ENCODE measurements at regions not wholly inside any gene's neighbourhood (a gene's known extent, or its start where the extent isn't known, plus 50 kb on each side); places are given as distances from the start of the nearest gene placed in this dataset.

DNA sequence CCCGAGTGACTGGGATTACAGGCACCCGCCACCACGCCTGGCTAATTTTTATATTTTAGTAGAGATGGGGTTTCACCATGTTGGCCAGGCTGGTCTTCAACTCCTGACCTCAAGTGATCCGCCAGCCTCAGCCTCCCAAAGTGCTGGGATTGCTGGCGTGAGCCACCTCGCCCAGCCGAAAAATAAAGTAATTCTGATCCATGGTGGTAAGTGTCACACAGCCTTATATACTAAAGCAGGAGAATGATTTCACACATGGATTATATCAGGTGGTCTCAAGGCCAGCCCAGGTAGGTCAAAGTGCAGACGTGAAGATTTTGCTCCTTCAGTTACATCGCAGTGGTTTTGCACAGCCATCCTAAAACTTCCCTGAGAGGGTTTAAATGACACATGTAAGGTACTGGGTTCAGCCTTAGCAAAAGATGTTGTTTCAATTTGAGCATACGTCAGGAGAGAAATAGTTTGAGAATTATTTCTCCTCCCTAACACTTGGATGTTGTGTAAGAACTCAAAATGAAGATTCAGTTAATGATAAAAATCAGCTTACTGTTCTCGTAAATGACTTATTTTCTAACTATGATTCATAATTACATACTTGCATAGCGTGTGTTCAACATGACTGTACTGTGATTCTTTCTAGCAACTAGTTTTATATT, 93.0 kb upstream of the SLC39A10 start:
- TF ChIP-seq RAD21 (IDR thresholded peaks at IDR 0.05; ENCODE audit: low read depth), result no peak
- TF ChIP-seq NFIC (IDR thresholded peaks at IDR 0.05), result no peak
- TF ChIP-seq TEAD4 (IDR thresholded peaks at IDR 0.05), result no peak
- no peak for TF ChIP-seq MAX (IDR thresholded peaks at IDR 0.05)
- TF ChIP-seq EP300 (IDR thresholded peaks at IDR 0.05; ENCODE audit: borderline replicate concordance), result no peak
- TF ChIP-seq FOXM1 (IDR thresholded peaks at IDR 0.05; ENCODE audit: borderline replicate concordance, low read depth), result no peak
- TF ChIP-seq TCF12 (IDR thresholded peaks at IDR 0.05; ENCODE audit: low read depth), result no peak
- TF ChIP-seq YY1 (IDR thresholded peaks at IDR 0.05; ENCODE audit: low read depth), result no peak
- no peak for TF ChIP-seq CREB1 (IDR thresholded peaks at IDR 0.05; ENCODE audit: low read depth)
- TF ChIP-seq, protein P1, sequence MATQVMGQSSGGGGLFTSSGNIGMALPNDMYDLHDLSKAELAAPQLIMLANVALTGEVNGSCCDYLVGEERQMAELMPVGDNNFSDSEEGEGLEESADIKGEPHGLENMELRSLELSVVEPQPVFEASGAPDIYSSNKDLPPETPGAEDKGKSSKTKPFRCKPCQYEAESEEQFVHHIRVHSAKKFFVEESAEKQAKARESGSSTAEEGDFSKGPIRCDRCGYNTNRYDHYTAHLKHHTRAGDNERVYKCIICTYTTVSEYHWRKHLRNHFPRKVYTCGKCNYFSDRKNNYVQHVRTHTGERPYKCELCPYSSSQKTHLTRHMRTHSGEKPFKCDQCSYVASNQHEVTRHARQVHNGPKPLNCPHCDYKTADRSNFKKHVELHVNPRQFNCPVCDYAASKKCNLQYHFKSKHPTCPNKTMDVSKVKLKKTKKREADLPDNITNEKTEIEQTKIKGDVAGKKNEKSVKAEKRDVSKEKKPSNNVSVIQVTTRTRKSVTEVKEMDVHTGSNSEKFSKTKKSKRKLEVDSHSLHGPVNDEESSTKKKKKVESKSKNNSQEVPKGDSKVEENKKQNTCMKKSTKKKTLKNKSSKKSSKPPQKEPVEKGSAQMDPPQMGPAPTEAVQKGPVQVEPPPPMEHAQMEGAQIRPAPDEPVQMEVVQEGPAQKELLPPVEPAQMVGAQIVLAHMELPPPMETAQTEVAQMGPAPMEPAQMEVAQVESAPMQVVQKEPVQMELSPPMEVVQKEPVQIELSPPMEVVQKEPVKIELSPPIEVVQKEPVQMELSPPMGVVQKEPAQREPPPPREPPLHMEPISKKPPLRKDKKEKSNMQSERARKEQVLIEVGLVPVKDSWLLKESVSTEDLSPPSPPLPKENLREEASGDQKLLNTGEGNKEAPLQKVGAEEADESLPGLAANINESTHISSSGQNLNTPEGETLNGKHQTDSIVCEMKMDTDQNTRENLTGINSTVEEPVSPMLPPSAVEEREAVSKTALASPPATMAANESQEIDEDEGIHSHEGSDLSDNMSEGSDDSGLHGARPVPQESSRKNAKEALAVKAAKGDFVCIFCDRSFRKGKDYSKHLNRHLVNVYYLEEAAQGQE (IDR thresholded peaks at IDR 0.05; ENCODE audit: low read depth), result no peak
- no peak for TF ChIP-seq TAF1 (IDR thresholded peaks at IDR 0.05; ENCODE audit: low read depth)
- no peak for TF ChIP-seq CEBPB (IDR thresholded peaks at IDR 0.05)

DNA sequence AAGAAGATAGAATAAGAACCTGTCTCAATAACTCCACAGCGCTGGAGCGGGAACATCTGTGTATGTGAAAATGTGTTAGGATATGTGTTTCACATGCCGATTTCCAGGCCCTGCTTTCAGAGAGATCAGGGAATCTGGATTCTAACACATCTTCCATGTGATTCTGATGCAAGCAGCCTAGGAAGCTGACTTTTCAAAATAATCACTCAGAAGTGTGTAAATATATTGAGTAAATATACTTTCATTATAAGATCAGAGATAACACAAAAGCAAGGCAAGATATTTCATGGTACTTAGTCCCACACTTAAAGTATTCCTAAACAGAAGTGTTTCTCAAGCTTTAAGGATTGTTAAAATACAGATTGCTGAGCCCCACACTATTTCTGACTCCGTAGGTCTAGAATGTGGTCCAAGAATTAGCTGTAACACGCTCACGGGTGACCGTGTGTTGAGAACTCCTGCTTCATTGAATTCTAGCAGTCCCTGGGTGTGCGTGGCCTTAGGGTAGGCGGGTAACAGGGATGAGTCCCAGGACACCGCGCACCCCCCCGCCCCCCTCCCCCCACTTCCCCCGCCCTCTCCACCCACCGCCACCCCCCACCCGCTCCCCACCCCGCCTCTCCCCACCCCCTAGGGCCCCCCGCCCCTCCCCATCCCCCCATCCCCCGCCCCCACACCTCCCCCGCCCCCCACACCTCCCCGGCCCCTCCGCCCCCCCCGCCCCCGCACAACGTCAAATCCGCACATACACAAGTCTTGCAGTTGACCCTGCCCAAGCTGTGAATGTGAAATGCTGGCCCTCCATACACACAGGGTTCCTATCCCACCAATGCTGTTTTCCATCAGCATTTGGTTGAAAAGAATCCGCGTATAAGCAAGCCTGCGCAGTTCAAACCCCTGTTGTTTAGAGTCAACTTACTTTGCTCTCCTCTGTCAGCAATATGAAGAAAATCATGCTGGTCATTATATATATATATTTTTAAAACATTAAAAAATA, 94.2 kb upstream of the SLC39A10 start:
- no peak for TF ChIP-seq TAF1 (IDR thresholded peaks at IDR 0.05; ENCODE audit: low read depth)
- TF ChIP-seq CEBPB (IDR thresholded peaks at IDR 0.05), result no peak
- TF ChIP-seq, protein P1 (IDR thresholded peaks at IDR 0.05; ENCODE audit: low read depth), result no peak
- TF ChIP-seq EGR1 (IDR thresholded peaks at IDR 0.05), result no peak
- no peak for TF ChIP-seq ZBTB7A (IDR thresholded peaks at IDR 0.05; ENCODE audit: low read depth)
- no peak for TF ChIP-seq RAD21 (IDR thresholded peaks at IDR 0.05; ENCODE audit: low read depth)
- TF ChIP-seq TEAD4 (IDR thresholded peaks at IDR 0.05), result no peak
- TF ChIP-seq CREB1 (IDR thresholded peaks at IDR 0.05; ENCODE audit: low read depth), result no peak
- no peak for TF ChIP-seq FOXM1 (IDR thresholded peaks at IDR 0.05; ENCODE audit: borderline replicate concordance, low read depth)
- TF ChIP-seq, protein P2, sequence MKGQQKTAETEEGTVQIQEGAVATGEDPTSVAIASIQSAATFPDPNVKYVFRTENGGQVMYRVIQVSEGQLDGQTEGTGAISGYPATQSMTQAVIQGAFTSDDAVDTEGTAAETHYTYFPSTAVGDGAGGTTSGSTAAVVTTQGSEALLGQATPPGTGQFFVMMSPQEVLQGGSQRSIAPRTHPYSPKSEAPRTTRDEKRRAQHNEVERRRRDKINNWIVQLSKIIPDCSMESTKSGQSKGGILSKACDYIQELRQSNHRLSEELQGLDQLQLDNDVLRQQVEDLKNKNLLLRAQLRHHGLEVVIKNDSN (IDR thresholded peaks at IDR 0.05), result no peak
- no peak for TF ChIP-seq YY1 (IDR thresholded peaks at IDR 0.05; ENCODE audit: low read depth)
- TF ChIP-seq EP300 (IDR thresholded peaks at IDR 0.05; ENCODE audit: borderline replicate concordance), result no peak
- TF ChIP-seq TCF12 (IDR thresholded peaks at IDR 0.05; ENCODE audit: low read depth), result no peak
- no peak for TF ChIP-seq MAX (IDR thresholded peaks at IDR 0.05)
- no peak for TF ChIP-seq NFIC (IDR thresholded peaks at IDR 0.05)

- TF ChIP-seq YY1 (IDR thresholded peaks at IDR 0.05; ENCODE audit: low read depth), result no peak
- TF ChIP-seq CREB1 (IDR thresholded peaks at IDR 0.05; ENCODE audit: low read depth), result no peak
- no peak for TF ChIP-seq EGR1 (IDR thresholded peaks at IDR 0.05)
These were observed 95.7 kb upstream of the SLC39A10 start for GRCh38 chr2:195561116-195561921.

DNA sequence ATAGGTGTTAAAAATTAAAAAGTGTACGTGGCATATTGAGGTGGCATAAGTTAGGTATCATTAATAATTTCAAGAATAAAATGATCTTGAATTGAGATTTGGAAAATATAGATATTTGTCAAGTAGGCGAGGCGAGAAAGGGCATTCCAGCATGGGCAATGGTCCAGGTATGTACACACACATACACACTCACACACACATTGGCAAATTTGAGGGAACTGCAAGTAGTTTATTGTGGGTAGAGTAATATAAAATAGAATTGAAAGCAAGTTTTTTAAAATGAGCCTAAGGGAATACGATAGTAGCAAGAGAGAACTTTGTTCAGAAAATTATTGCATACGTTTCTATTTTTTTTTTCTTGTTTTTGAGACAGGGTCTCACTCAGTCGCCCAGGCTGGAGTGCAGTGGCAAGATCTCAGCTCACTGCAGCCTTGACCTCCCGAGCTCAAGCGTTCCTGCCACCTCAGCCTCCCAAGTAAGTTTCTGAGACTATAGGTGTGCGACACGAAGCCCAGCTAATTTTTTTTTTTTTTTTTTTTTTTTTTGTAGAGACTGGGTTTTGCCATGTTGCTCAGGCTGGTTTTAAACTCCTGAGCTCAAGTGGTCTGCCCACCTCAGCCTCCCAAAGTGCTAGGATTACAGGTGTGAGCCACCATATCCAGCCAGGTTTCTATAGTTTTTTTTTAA, 96.7 kb upstream of the SLC39A10 start:
- TF ChIP-seq TCF12 (IDR thresholded peaks at IDR 0.05; ENCODE audit: low read depth) (no peak), MAX (IDR thresholded peaks at IDR 0.05) (no peak), YY1 (IDR thresholded peaks at IDR 0.05; ENCODE audit: low read depth) (no peak), ZBTB7A (IDR thresholded peaks at IDR 0.05; ENCODE audit: low read depth) (no peak)

DNA sequence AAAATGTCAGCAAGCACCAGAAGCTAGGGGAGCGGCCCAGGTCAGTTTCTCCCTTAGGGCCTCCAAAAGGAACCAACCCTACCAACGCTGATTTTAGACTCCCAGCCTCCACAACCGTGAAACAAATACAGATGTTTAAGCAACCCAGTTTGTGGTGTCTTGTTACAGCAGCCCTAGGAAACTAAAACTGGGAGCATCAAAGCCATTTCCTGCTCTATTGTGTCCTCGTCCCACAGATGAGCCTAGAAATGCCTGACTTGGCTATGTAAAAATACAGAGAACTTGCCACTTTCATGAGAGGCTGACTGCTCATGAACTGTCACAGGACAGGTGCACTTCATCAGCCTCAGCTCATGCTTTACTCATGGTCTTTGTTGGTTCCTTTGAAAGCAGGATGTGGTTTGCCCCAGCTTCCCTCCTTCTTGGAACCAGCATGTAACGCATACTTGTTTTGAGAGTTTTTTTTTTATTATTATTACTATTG, 97.6 kb upstream of the SLC39A10 start:
- TF ChIP-seq CREB1 (IDR thresholded peaks at IDR 0.05; ENCODE audit: low read depth) (no peak), ZBTB7A (IDR thresholded peaks at IDR 0.05; ENCODE audit: low read depth) (no peak), TAF1 (IDR thresholded peaks at IDR 0.05; ENCODE audit: low read depth) (no peak), TCF12 (IDR thresholded peaks at IDR 0.05; ENCODE audit: low read depth) (no peak), TEAD4 (IDR thresholded peaks at IDR 0.05) (no peak), CEBPB (IDR thresholded peaks at IDR 0.05) (no peak), EGR1 (IDR thresholded peaks at IDR 0.05) (no peak), RAD21 (IDR thresholded peaks at IDR 0.05; ENCODE audit: low read depth) (no peak), MAX (IDR thresholded peaks at IDR 0.05) (no peak), EP300 (IDR thresholded peaks at IDR 0.05; ENCODE audit: borderline replicate concordance) (no peak)
